HG03103 (cell line): ENCODE measurements at regions not wholly inside any gene's neighbourhood (a gene's known extent, or its start where the extent isn't known, plus 50 kb on each side); places are given as distances from the start of the nearest gene placed in this dataset.

Source experiments
- ATAC-seq: cut with Tn5 transposase; IDR thresholded peaks from one replicate; pipeline ENCODE4 v1.9.1; 2021; ENCODE audit warnings: low read depth; ENCODE audit not compliant: unreplicated experiment

DNA sequence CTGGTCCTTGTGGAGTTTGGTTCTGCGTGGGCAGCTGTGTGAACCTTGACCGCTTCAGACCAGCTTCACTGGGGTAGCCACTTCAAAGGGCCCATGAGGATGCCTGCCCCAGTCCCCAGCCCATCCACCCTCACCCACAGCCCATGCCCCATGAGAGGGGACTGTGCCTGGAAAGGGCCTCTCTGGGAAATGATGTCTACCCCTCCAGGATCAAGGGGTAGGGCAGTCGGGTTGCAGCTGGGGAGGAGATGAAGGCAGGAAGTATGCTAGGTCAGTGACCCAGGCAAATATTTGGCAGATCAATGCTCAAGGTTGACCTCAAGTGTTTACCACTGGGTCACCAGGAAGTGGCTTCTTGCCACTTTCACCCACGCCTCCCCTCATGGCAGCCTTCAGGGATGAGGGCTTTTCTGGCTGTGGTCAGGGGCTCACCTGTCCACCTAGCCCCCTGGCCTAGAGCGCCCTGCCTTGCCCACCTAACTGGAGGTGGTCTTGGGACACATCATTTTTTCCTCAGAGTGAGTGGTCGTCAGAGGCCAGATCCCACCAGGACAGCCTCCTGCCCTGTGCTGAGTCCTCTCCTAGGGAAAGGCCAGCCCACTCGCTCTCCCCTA is 109.5 kb downstream of the SNX5 start:
- peak; percentile 31 for ATAC-seq

DNA sequence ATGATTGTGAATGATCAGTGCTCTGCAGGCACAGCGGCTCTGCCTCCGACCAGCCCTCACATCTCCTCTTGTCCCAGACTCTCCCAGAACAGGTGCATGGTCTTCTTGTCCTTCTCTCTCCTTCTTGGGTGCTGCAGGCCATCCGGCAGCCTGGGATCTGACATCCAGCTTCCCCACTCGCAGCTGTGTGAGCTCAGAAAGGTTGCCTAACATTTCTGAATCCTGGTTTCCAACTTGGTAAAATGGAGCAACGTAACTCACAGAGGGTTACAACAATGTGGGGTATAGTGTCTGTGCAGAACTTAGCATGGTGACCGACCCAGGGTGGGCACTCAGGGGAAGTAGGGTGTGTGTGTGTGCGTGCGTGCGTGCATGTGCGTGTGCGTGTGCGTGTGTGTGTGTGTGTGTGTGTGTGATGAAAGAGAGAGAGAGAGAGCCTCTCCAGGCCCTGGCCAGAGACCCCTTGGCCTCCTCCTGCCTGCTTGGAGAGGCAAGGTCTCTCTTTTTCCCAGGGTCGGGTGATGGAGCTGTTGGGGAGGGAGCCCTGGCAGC is 110.1 kb downstream of the SNX5 start:
- no peak for ATAC-seq

DNA sequence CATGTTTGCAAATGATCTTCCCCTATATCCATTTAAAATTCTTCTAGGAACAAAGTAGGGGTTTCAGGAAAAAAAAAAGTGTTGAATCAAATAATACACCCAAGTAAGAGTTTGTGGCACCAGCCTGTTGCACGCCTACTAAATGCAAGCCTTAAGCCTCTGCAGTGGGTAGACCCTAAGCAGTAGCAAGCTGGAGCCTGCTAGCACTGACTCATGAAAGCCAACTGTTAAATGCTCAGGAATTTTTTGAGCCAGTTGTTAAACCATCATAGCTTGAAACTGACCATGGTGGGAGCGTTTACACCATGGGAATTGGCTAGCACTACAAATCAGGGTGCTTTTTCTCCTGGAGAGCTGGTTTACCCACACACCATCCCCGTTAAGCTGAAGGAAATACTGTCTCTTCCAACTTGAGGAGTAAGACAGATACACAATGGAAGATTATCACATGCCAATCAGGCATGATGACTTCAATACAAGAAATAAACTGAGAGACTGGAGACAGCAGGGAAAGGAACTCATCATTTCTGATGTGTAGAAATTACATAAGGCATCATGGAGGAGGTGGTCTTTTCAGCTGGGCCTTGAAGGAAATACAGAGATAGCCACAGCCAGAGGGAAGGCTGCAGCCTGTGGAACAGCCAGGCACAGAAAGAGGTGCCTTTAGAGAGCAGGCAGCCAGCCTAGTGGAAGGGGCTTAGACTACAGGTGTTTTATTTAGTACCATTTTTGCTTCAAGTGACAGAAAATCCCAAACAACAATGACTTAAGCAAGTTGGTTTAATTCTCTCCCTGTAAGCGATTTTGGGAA is 110.8 kb downstream of the SNX5 start:
- no peak for ATAC-seq

DNA sequence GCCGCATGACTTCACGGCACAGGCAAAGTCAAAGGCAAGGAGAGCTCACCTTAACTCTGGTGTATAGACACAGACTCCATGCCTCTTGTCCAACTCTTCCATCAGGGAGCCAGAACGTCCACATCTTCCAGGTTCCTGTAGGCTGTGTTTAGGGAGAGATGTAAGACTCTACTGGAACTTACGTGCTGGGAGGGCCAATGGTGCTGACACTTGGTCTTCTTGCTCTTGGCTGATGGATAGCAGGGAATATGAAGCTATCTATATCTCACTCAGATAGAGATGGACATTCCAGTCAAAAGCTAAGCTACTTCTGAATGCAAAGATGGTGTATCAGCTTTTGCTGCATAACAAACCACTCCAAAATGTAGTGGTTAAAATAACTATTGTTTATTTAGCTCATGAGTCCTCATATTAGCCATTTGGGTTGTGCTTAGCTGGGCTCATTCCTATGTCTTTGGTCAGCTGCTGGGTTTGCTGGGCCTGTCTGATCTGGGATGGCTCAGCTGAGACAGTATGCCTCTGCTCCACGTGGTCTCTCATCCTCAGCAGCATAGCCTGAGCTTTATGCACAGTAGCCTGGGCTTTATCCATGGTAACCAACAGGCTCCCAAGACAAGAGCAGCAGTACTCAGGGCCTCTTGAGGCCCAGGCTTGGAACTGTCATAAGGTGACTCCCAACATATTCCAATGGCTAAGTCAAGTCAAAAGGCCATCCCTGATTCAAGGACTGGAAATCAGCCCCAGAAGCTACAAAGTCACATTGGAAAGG is 111.6 kb downstream of the SNX5 start:
- no peak for ATAC-seq

DNA sequence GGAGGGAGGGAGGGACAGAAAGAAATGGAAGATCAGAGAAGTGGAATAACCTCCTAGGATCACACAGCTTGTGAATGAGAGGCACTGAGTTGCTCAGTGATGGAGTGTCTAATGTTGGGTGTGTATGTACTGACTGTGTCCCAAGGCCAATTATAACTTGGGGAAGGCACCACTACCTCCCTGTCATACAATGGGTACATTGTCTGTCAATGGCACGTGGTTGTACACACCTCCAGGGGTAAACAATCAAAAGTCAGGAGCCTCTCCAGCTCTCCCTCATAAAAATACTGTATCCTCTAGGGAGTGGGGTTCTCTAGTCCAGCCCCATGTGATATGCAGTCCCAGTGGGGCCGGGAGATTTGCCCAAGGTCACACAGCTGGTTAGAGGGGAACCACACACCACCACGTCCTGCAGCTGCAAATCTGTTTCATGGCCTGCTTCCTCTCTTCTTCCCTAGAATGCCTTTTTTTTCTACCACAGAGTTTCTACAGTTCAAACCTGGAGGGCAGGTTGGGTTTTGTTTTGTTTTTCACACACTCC is 112.5 kb downstream of the SNX5 start:
- ATAC-seq = peak; percentile 61

DNA sequence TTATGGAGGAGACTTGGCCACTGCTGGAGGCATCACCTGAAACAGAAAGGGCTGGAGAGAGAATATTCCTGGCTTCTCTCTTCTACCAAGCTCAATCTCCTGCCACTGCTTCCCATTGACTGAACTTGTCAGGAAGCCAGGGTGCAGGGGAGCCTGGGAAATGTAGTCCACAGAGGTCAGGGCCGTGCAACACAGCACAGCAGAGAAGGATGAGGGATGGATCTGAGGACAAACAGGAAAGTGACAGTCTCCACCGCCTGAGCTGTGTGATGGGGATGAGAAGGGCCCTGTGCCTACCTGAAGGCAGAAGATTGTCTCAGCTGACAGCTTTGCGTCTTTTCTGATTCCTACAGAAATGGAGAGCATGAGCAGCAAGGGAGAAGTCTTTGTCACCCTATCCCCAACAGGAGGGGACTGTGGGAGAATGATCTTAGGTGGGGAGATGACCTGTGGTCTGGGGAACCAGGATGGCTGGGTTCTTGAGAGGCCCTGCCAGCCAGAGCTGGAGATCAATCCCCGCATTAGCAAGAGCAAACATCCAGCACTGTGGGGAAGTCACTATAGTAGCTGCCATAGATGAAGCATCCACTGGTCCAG is 114.2 kb downstream of the SNX5 start:
- no peak for ATAC-seq

DNA sequence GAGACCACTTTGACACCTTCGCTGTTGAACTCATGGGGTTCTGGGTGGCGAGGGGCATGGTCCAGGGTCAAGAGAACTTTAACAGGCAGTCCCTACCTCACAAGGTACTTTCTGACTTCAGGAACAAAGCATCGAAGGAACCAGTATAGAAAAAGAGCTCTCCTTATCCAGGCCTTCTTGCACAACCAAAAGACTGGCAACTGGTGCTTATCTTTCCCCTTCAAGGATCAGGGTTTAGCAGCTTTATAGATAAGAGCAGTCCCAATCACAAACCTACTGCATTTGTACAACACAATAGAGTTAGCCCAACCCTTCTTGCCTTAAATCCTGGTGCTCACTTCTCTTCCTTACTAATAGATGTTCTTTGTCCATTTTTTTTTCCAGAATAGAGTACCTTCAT is 116.3 kb downstream of the SNX5 start:
- no peak for ATAC-seq

DNA sequence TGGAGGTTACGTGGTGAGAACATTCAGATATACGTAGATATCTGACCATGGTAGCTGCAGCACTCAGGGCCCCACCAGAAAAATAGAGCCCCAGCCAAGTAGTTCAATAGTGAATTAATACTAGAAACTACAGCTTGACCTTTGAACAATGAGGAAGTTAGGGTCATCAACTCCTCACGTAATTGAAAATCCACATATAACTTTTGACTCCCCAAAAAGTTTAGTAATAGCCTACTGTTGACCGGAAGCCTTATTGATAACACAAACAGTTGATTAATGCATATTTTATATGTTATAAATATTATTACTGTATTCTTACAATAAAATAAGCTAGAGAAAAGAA is 117.9 kb downstream of the SNX5 start:
- ATAC-seq = no peak

DNA sequence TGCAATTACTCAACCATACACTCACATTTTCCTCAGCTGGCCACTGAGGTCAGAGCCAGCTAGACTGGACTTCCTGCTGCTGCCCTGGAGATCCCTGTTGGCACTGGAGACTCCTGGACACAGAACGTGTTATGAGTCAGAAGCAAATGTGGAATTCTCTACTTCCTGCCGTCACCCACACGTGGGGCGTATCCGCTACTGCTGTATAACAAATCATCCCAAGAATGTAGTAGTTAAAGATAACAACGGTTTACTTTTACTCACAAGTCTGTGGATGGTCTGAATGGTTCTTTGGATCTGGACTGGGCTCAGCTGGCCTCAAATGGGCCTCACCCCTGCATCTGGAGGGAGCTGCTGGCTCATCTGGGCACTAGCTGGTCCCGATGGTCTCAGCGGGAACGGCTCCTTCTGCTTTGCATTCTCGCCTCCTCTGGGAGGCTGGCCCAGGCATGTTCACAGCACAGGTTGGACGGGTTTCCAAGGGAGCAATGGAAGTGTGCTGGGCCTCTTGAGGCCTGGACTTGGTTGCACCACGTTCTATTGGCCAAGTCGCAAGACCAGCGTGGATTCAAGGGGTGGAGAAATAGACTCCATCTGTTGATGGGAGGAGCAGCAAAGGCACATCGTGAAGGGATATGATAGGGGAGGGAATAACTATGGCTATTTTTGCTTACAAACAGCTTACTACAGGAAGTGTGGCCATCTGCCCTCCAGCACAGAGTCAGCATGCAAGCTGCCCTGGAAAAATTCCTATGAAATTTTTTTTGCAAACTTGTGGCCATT is 118.5 kb downstream of the SNX5 start:
- no peak for ATAC-seq

DNA sequence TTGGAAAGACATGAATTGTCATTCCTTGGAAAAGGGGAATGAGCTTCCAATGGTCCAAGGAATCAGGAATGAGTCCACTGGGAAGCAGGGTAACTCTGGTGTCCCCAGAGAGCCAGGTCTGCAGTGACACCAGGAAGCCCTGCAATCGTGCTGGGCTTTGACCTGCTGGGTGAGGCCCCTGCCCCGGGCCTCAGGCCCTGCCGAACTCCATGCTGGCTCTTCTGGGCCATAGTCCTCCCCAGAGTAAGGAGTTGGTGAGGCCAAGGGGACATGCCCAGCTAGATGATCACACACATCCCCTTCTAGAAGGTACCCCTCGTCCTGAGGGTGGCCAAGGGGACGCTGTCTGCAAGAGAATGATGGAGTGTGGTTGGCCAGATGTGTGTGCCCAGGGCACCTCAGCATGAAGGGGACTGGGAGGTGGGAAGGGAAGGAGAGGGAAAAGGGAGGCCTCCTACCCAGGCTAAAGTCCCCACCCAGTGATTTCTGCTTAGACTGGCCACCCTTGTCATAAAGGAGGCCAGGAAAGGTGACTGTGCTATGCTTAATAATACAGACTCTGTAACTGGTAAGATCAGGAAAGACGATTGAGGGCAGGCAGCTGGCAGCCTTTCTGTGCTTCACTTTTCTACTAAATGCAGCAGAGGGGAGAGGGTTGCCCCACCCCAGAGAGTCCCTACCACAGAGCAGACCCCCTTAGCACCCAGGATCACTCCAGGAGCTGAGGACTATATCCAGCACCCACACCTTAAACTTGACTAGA is 119.3 kb downstream of the SNX5 start:
- no peak for ATAC-seq

DNA sequence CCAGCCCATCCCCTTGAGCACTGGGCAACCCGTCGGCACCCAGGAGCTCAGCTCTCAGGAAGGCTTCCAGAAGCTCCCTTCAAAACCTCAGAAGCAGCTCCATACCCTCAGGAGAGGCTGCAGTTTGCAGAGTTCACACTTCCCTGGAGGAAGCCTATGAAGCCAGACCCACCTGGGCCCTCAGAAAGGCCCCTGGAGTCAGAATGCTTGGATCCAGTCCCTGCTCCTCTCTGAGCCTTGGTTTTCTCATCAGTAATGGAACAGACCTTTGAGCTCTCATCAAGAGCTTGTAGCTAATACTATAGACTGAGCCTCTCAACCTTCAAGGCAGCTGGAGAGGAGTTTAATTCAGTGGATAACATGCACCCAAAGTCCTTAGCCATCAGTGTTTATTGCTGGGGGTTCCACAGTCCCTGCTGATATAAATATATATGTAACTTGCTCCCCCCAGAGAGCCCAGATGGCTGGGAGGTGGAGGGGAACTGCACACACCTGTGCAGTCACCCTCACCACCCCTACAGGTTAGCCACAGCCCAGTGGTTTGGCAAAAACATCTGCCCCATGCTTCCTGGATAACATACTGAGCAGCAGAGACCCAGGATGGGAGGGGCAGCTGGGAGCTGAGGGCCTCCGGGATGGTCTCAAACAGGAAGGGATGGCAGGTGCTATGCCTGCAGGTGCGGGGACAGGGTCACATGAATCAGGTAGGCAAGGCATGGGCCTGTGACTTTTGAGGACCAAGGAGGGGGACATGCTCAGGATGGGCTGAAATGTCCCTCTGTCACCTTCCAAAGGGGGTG is 120.1 kb downstream of the SNX5 start:
- ATAC-seq = no peak

DNA sequence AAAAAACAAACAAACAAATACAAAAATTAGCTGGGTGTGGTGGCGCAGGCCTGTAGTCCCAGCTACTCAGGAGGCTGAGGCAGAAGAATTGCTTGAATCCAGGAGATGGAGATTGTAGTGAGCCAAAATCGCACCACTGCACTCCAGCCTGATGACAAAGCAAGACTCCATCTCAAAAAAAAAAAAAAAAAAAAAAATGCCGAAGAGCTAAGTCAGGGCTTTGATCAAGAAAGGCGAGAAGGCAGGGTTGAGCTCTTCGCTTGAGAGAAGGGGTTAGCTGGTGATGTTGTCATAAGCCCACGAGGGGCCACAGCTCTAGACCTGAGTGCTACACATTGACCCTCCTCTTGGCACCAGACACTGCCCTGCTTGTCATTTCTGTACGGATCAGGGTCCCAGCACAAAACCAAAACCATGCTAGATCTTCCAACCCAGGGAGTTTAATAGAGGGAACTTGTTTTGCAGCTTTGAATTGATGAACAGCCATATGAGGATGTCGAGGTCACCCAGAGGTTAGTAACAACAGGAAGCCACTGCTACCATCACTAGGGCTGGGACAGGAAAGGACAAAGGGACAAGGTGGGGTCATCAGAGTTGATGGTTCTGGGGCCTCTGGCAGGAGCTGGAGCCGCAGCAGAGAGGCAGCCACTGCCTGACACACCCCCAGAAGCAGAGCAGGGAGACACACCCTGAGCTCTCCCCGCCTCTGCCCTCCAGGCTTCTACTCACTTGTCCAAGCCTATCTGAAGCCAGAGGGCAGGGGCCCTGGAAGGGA is 122.7 kb downstream of the SNX5 start:
- ATAC-seq = no peak

DNA sequence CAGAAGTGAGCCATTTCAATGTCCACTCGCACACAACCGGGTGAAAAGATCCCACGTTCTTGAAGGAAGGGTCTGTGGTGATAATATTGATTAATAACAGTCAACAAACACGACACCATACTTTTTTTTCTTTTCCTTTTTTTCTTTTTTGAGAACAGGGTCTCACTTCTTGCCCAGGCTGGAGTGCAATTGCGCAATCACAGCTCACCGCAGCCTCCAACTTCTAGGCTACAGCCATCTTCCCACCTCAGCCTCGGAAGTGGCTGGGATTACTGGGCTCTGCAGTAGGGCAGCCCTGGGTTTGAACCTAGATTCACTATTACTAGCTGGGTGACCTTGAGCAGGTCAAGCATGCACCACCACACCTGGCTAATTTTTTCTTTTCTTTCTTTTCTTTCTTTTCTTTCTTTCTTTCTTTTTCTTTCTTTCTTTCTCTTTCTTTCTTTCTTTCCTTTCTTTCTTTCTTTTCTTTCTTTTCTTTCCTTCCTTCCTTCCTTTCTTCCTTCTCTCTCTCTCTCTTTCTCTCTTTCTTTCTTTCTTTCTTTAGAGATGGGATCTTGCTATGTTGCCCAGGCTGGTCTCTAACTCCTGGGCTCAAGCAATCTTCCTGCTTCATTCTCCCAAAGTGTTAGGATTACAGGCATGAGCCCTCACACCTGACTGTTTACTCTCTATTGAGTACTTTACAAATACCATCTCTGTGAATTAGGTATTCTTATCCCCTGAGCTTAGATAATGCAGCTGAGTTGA is 123.9 kb downstream of the SNX5 start:
- ATAC-seq = no peak

DNA sequence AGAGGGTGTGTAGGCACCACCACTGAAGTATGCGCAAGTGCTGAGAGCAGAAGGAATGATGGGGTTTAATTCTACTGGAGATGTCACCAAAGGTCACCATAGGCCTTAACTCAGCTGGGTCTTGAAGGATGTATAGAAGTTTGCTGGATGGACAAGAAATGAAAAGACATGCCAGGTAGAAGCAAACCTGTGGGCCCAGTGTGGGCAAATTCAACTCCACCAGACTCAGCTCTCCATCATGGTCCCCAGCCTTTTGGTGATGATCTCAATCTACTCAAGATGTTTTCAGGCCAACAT is 124.5 kb downstream of the SNX5 start:
- ATAC-seq = no peak

DNA sequence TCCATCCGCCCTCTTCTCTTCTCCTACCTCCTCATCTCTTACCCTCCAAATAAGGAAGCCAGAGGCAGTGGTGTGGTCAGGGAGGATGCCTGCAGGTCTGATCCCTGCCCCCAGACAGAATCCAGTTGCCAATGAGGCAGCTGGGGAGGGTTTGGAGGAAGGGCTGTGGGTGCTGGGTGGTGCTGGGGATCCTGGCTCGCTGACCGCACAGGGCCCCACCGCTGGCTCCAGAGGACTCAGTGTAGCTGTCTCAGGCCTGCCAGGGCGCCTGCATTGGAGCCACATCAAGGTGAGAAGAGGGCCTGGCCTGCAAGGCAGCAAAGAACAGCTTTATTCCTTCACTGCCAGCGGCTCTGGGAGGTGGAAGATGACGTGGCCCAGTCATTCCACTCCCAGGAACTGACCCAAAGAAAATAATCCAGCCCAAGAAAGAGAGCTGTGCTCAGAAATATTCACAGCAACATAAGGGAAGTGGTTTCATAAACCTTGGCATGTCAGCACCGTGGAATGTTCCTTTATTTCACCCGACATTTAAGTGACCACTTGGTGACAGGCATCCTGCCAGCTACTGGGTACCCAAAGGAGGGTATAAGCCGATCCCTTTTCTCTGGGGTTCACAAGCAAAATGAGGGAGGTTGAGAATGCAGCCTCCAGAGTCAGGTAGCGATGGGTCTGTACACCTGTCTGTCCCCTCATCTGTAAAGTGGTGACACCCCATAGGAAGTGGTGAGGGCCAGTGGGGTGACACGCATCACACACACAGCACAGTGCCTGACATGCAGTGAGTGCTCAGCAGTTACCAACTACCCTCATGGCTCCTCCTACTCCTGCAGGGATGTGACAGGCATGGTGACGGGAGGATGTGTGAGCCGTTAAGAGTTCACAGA is 125.1 kb downstream of the SNX5 start:
- peak; percentile 42 for ATAC-seq

DNA sequence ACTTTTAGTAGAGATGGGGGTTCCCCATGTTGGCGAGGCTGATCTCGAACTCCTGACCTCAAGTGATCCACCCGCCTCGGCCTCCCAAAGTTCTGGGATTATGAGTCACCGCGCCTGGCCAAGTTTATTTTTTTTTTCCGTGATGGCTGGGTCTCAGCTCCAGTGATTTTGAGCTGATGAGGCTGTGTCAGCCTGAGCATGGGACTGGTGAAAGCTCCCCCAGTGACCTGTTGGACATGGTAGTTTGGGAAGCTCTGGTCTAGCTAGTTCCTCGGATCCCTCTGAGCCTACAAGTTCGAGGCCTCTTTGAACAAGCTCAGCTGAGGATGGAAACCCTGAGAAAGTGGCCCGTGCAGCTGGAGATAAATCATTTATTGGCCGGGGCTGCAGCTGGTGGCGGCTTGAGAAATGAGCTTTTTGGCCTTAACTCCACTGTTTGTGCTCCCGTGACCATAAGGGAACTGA is 126.8 kb downstream of the SNX5 start:
- no peak for ATAC-seq
